ENCODE measurements at regions not wholly inside any gene's neighbourhood (a gene's known extent, or its start where the extent isn't known, plus 50 kb on each side); places are given as distances from the start of the nearest gene placed in this dataset.

GRCh38 chrX:33989936-33990335 lies 142.2 kb downstream of the FAM47A start:
- peaks cover 5% of the 10 kb centered on the region for H3K4me1 Mint-ChIP-seq (ENCODE audit: unreplicated experiment)
- DNase-seq (ENCODE audit: extremely low spot score, unreplicated experiment), result no peak
- no peaks in the 10 kb centered on the region for H3K9me3 Mint-ChIP-seq
- H3K27me3 Mint-ChIP-seq, result no peaks in the 10 kb centered on the region
- TF ChIP-seq, protein P1, sequence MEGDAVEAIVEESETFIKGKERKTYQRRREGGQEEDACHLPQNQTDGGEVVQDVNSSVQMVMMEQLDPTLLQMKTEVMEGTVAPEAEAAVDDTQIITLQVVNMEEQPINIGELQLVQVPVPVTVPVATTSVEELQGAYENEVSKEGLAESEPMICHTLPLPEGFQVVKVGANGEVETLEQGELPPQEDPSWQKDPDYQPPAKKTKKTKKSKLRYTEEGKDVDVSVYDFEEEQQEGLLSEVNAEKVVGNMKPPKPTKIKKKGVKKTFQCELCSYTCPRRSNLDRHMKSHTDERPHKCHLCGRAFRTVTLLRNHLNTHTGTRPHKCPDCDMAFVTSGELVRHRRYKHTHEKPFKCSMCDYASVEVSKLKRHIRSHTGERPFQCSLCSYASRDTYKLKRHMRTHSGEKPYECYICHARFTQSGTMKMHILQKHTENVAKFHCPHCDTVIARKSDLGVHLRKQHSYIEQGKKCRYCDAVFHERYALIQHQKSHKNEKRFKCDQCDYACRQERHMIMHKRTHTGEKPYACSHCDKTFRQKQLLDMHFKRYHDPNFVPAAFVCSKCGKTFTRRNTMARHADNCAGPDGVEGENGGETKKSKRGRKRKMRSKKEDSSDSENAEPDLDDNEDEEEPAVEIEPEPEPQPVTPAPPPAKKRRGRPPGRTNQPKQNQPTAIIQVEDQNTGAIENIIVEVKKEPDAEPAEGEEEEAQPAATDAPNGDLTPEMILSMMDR (conservative IDR thresholded peaks at IDR 0.05), result no peak
- H3K4me3 Mint-ChIP-seq, result no peak overlapping the region
- H3K27ac Mint-ChIP-seq, result no peak overlapping the region
- H3K36me3 Mint-ChIP-seq, result no peaks in the 10 kb centered on the region

DNA sequence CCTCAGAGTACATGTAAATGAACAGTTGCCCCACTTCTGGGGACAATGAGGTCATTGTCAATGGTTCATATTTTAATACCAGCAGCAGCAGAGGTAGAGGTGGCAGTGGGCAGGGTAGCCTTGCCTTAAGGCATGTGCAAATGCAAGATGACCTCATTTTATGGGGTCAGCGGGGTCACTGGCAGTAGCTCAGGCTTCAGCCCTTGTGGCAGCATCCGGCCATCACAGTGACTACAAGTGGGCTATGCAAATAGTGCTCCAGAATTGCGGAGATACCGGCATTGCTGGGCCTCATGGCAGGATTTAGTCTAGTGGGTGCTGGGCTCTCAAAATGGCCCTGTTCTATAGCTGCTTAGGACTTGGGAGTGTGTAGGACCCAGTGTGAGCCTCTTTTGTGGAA lies 144.7 kb downstream of the FAM47A start:
- TF ChIP-seq, protein P1 (conservative IDR thresholded peaks at IDR 0.05), result no peak
- no peaks in the 10 kb centered on the region for H3K9me3 Mint-ChIP-seq
- no peak overlapping the region for H3K4me3 Mint-ChIP-seq
- H3K4me1 Mint-ChIP-seq (ENCODE audit: unreplicated experiment), result peaks cover 5% of the 10 kb centered on the region
- H3K27ac Mint-ChIP-seq, result no peak overlapping the region
- no peaks in the 10 kb centered on the region for H3K27me3 Mint-ChIP-seq
- no peaks in the 10 kb centered on the region for H3K36me3 Mint-ChIP-seq
- DNase-seq (ENCODE audit: extremely low spot score, unreplicated experiment), result no peak

DNA sequence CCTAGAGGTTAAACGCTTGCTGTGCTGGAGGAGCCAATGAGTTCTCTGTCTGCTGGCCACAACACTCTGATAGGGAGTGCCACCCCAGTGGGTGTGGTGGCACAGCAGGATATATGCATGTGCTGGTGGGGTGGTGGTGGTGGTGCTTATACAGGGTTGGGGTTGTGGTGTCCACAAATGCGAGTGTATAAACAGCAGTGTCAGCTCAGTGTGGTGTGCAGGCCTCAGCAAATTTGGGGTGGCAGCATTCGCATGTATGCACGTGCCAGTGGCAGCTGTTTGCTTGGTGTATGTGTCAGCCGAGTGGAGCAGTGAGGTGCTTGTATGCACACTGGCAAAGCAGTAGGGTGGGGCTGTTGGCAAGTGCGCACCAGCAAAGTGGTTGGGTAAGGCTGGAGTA lies 157.4 kb downstream of the FAM47A start:
- Mint-ChIP-seq H3K9me3 (peaks cover 4% of the 10 kb centered on the region), H3K27me3 (no peaks in the 10 kb centered on the region), H3K27ac (no peak overlapping the region), H3K4me3 (no peak overlapping the region), H3K4me1 (ENCODE audit: unreplicated experiment) (peaks cover 11% of the 10 kb centered on the region), H3K36me3 (no peaks in the 10 kb centered on the region)
- TF ChIP-seq, protein P1 (conservative IDR thresholded peaks at IDR 0.05), result no peak
- DNase-seq (ENCODE audit: extremely low spot score, unreplicated experiment), result no peak

DNA sequence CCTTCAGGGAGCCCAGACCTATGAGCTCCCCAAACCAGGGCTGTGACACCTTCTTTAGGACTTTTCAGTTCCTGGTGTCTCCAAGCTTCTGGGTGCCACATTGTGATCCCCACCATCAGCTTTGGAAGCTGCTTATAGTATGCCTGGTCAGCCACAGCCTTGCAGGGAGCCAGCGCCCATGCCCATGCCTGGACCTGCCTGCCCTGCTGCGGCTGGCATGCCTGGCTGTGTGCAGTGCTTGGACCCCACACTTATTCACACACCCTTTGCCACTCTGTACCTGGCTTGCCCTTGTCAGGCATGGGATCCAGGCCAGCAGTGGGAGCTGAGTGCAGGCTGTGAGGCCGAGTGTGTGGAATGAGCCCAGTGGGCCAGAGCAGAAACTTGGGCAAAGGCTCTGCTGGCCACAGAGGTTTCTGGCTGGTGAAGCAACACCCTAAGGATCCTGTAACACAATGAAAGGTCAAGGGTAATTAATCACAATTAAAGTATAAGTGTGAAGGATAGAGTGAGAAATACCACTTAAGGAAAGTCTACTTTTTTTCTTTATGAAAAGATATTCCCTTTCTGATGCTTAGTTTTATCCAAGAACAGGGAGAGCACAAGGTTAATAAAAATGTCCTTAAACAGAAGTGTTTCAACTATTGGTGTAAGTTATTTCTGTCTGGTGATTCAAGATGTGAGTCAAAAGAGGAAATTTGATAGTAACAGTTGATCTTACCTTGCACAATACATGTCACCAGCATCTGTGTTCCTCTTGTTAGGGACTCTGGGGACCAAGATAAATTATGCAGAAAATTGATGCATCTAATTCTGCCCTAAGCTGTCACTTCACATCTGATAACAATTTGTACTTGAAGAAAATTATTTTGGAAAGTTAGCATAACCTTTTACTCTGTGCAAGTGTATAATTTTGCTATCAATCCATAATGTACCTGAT lies 161.8 kb downstream of the FAM47A start:
- H3K36me3 Mint-ChIP-seq, result no peaks in the 10 kb centered on the region
- TF ChIP-seq, protein P1 (conservative IDR thresholded peaks at IDR 0.05), result no peak
- H3K27me3 Mint-ChIP-seq, result peaks cover 5% of the 10 kb centered on the region
- H3K4me1 Mint-ChIP-seq (ENCODE audit: unreplicated experiment), result peaks cover 11% of the 10 kb centered on the region
- H3K27ac Mint-ChIP-seq, result no peak overlapping the region
- no peak overlapping the region for H3K4me3 Mint-ChIP-seq
- H3K9me3 Mint-ChIP-seq, result no peaks in the 10 kb centered on the region
- no peak for DNase-seq (ENCODE audit: extremely low spot score, unreplicated experiment)

DNA sequence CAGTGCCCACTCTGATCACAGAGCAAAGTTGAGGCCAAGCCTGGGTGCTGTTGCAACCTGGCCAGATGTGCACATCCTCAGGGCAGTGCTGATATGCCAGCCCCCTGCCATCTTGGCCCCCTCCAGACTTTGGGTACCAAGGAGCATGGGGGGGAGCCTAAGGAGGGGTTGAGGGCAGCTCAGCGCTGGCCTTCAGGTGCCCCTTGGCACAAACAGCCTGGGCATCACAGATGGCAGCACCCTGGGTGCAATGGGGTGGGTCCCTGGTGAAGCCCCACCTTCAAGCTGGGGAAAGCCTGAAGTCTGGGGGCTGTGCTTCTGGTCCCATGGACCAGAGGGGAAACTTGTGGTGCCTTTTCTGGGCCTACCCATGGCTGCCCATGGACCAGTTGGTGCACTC lies 163.0 kb downstream of the FAM47A start:
- Mint-ChIP-seq H3K4me3 (no peak overlapping the region), H3K27ac (no peak overlapping the region), H3K27me3 (peaks cover 5% of the 10 kb centered on the region), H3K4me1 (ENCODE audit: unreplicated experiment) (peaks cover 16% of the 10 kb centered on the region), H3K36me3 (no peaks in the 10 kb centered on the region), H3K9me3 (no peaks in the 10 kb centered on the region)
- no peak for DNase-seq (ENCODE audit: extremely low spot score, unreplicated experiment)
- TF ChIP-seq, protein P1 (conservative IDR thresholded peaks at IDR 0.05), result no peak

Measured in type B pancreatic cell (in vitro differentiated cells).